ENCODE measurements at regions not wholly inside any gene's neighbourhood (a gene's known extent, or its start where the extent isn't known, plus 50 kb on each side); places are given as distances from the start of the nearest gene placed in this dataset.

- ATAC-seq, result no peak
These were observed 50.7 kb upstream of the ARRDC3 start for GRCh38 chr5:91433861-91434260.

More at GRCh38 chr5:91433861-91434260, 50.7 kb upstream of the ARRDC3 start:
- Histone ChIP-seq H3K4me1 (ENCODE audit: low read depth) (no peaks in the 10 kb centered on the region), H3K9me3 (no peaks in the 10 kb centered on the region), H3K36me3 (ENCODE audit: low read depth) (no peaks in the 10 kb centered on the region), H3K4me3 (no peak overlapping the region)
- intact Hi-C loops (cut with DNase I, micrococcal nuclease), result no loop called here
- TF ChIP-seq CTCF (IDR thresholded peaks at IDR 0.05), result no peak
- no peak for DNase-seq

All from mucosa of descending colon (tissue), 3 donors.